GM12878 (cell line): ENCODE measurements at regions not wholly inside any gene's neighbourhood (a gene's known extent, or its start where the extent isn't known, plus 50 kb on each side); places are given as distances from the start of the nearest gene placed in this dataset.

Experiments
- ATAC-seq: fragments of 200-7000 bp; cut with Tn5 transposase; 3 replicates; pipeline ENCODE4 v1.9.1; 2020; ENCODE audit warnings: mild to moderate bottlenecking, moderate library complexity
- BruUV-seq: library from RNA; stranded (reverse); fragments of 400-500 nt; replicated peaks from 2 replicates; lab custom pipeline; 2021; lab: Mats Ljungman, UMichigan
- CTCF ChIA-PET: fragments of 300-600 bp; sonication (Branson Sonifier 250); formaldehyde crosslinking; extraction: SDS; loops from one replicate; lab custom pipeline; 2021; ENCODE audit warnings: inconsistent platforms; lab: Yijun Ruan, JAX
- POLR2A ChIA-PET: fragments of 350-600 bp; formaldehyde crosslinking; extraction: SDS; loops from one replicate; lab custom pipeline; 2021; ENCODE audit warnings: inconsistent platforms; lab: Charles Lee
- RAD21 ChIA-PET: fragments of 300-600 bp; sonication (Branson Sonifier 250); formaldehyde crosslinking; loops from one replicate; lab custom pipeline; 2023; ENCODE audit warnings: antibody characterized with exemption; ENCODE audit not compliant: unreplicated experiment; lab: Charles Lee
- SMC1A ChIA-PET: fragments of 300-600 bp; sonication (Branson Sonifier 250); formaldehyde crosslinking; loops from one replicate; lab custom pipeline; 2023; ENCODE audit not compliant: unreplicated experiment, uncharacterized antibody; lab: Charles Lee
- DNase-seq: peaks from one replicate; pipeline ENCODE4 v3.0.0-alpha.2; 2011; ENCODE audit warnings: low read depth, low spot score
- FAIRE-seq: peaks from 3 replicates; lab custom pipeline; 2011; peaks lifted over from hg19 to GRCh38; lab: Jason Lieb, UNC
- H2AFZ ChIP-seq: 2 replicates; pipeline ENCODE4 v1.6.0; 2011; ENCODE audit warnings: low read depth, low read length, control low read depth; ENCODE audit not compliant: control insufficient read depth
- H3K27ac ChIP-seq: 2 replicates; pipeline ENCODE4 v1.5.1; 2011; ENCODE audit warnings: control low read depth; ENCODE audit not compliant: control insufficient read depth, insufficient read depth
- H3K27me3 ChIP-seq, 2 experiments: replicated peaks in 1 of 2; 2 replicates each; pipeline versions ENCODE4 v1.6.0 to v1.6.1; 2011; ENCODE audit warnings: low read length in 1 of 2; ENCODE audit not compliant: control insufficient read depth in 2 of 2, insufficient read depth in 2 of 2
- H3K36me3 ChIP-seq, 2 experiments: 2 replicates each; pipeline ENCODE4 v1.5.1; 2011; ENCODE audit warnings: low read length in 1 of 2; ENCODE audit not compliant: control insufficient read depth in 2 of 2, insufficient read depth in 2 of 2
- H3K4me1 ChIP-seq: 2 replicates; pipeline ENCODE4 v1.6.1; 2011; ENCODE audit warnings: mild to moderate bottlenecking, low read length, moderate library complexity, mixed read lengths; ENCODE audit not compliant: control insufficient read depth, insufficient read depth
- H3K4me2 ChIP-seq: 2 replicates; pipeline ENCODE4 v1.6.0; 2011; ENCODE audit warnings: control low read depth; ENCODE audit not compliant: control insufficient read depth, insufficient read depth
- H3K4me3 ChIP-seq: fragments of 200-600 bp; sonication (generic); 2 replicates; pipeline ENCODE4 v1.5.1; 2016
- H3K79me2 ChIP-seq: 2 replicates; pipeline ENCODE4 v1.6.0; 2011; ENCODE audit warnings: low read length; ENCODE audit not compliant: control insufficient read depth, insufficient read depth
- H3K9ac ChIP-seq: 2 replicates; pipeline ENCODE4 v1.8.0; 2011; ENCODE audit warnings: low read length, control low read depth, mixed read lengths; ENCODE audit not compliant: control insufficient read depth, insufficient read depth
- H3K9me3 ChIP-seq: replicated peaks from 3 replicates; pipeline ENCODE4 v1.5.1; 2011; ENCODE audit warnings: mild to moderate bottlenecking, low read length; ENCODE audit not compliant: control insufficient read depth, insufficient read depth
- H4K20me1 ChIP-seq: 2 replicates; pipeline ENCODE4 v1.6.0; 2011; ENCODE audit not compliant: control insufficient read depth, insufficient read depth
- CBX5 ChIP-seq: sonication (generic); IDR thresholded peaks from 2 replicates; pipeline ENCODE4 v1.6.1; 2016; ENCODE audit warnings: low read depth, moderate library complexity, mild to moderate bottlenecking, inconsistent platforms
- IKZF2 ChIP-seq, 2 experiments: fragments of 450-650 bp; IDR thresholded peaks; 2 replicates each; pipeline ENCODE4 v1.6.1; 2017; ENCODE audit warnings: mild to moderate bottlenecking in 2 of 2, moderate library complexity in 2 of 2
- WGBS: methylation state at CpG from one replicate; pipeline ENCODE4 v1.1.6; 2016; ENCODE audit warnings: low lambda C conversion rate; ENCODE audit not compliant: insufficient replicate concordance, insufficient coverage; ENCODE audit errors: missing lambda C conversion rate; 5-methylcytosine and 5-hydroxymethylcytosine counted together
- in situ Hi-C: fragments of 300-500 bp; cut with MboI; formaldehyde crosslinking; loops from 9 replicates; pipeline ENCODE4 v1.14.3; 2018; ENCODE audit warnings: mixed read lengths
- intact Hi-C: fragments of 100-400 bp; cut with micrococcal nuclease; formaldehyde crosslinking; loops from one replicate; pipeline ENCODE4 v1.14.2; 2022; ENCODE audit not compliant: unreplicated experiment
- TF ChIP-seq, protein P1 (sequence below): fragments of 450-650 bp; IDR thresholded peaks from 2 replicates; pipeline ENCODE4 v1.6.1; 2018; ENCODE audit warnings: mild to moderate bottlenecking, low read depth, moderate library complexity; ENCODE audit not compliant: partially characterized antibody
- TF ChIP-seq, protein P2 (sequence below): fragments of 450-650 bp; IDR thresholded peaks from 2 replicates; pipeline ENCODE4 v1.6.1; 2017; ENCODE audit warnings: mild to moderate bottlenecking, moderate library complexity

GRCh38 chr11:20250644-20251247, 90.5 kb upstream of the DBX1 start:
- ChIA-PET POLR2A (interaction anchor here (0.5 to 0.6 kb wide), 2 partner anchors 44 to 343 kb away, joined by 3 read pairs; no protein-coding TSS in a partner anchor), CTCF (no interaction called here), SMC1A (no interaction called here), RAD21 (no interaction called here)
- Histone ChIP-seq H3K4me2 (no peak overlapping the region), H2AFZ (no peak overlapping the region), H3K27me3 (peaks cover 0 to 3% of the 10 kb centered on the region in 2 experiments; a peak in 2 of 4 replicates), H3K9me3 (no peaks in the 10 kb centered on the region), H3K79me2 (no peaks in the 10 kb centered on the region), H3K27ac (no peak overlapping the region), H3K36me3 (no peaks in the 10 kb centered on the region), H3K9ac (no peak overlapping the region), H4K20me1 (no peaks in the 10 kb centered on the region), H3K4me3 (no peak overlapping the region), H3K4me1 (no peaks in the 10 kb centered on the region)
- intact Hi-C loops (no loop called here), in situ Hi-C loops (no loop called here)
- no peak for TF ChIP-seq IKZF2 (IDR thresholded peaks at IDR 0.05)
- TF ChIP-seq CBX5 = no peak
- TF ChIP-seq, protein P1, sequence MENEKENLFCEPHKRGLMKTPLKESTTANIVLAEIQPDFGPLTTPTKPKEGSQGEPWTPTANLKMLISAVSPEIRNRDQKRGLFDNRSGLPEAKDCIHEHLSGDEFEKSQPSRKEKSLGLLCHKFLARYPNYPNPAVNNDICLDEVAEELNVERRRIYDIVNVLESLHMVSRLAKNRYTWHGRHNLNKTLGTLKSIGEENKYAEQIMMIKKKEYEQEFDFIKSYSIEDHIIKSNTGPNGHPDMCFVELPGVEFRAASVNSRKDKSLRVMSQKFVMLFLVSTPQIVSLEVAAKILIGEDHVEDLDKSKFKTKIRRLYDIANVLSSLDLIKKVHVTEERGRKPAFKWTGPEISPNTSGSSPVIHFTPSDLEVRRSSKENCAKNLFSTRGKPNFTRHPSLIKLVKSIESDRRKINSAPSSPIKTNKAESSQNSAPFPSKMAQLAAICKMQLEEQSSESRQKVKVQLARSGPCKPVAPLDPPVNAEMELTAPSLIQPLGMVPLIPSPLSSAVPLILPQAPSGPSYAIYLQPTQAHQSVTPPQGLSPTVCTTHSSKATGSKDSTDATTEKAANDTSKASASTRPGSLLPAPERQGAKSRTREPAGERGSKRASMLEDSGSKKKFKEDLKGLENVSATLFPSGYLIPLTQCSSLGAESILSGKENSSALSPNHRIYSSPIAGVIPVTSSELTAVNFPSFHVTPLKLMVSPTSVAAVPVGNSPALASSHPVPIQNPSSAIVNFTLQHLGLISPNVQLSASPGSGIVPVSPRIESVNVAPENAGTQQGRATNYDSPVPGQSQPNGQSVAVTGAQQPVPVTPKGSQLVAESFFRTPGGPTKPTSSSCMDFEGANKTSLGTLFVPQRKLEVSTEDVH = no peak
- TF ChIP-seq, protein P2, sequence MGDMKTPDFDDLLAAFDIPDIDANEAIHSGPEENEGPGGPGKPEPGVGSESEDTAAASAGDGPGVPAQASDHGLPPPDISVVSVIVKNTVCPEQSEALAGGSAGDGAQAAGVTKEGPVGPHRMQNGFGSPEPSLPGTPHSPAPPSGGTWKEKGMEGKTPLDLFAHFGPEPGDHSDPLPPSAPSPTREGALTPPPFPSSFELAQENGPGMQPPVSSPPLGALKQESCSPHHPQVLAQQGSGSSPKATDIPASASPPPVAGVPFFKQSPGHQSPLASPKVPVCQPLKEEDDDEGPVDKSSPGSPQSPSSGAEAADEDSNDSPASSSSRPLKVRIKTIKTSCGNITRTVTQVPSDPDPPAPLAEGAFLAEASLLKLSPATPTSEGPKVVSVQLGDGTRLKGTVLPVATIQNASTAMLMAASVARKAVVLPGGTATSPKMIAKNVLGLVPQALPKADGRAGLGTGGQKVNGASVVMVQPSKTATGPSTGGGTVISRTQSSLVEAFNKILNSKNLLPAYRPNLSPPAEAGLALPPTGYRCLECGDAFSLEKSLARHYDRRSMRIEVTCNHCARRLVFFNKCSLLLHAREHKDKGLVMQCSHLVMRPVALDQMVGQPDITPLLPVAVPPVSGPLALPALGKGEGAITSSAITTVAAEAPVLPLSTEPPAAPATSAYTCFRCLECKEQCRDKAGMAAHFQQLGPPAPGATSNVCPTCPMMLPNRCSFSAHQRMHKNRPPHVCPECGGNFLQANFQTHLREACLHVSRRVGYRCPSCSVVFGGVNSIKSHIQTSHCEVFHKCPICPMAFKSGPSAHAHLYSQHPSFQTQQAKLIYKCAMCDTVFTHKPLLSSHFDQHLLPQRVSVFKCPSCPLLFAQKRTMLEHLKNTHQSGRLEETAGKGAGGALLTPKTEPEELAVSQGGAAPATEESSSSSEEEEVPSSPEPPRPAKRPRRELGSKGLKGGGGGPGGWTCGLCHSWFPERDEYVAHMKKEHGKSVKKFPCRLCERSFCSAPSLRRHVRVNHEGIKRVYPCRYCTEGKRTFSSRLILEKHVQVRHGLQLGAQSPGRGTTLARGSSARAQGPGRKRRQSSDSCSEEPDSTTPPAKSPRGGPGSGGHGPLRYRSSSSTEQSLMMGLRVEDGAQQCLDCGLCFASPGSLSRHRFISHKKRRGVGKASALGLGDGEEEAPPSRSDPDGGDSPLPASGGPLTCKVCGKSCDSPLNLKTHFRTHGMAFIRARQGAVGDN = no peak
- DNase-seq (no peak), ATAC-seq (no peak), FAIRE-seq (no peak)
- 26% methylated on average over 3 of the region's 3 CpGs for WGBS
- no TSS peak for BruUV-seq
